ENCODE measurements at regions not wholly inside any gene's neighbourhood (a gene's known extent, or its start where the extent isn't known, plus 50 kb on each side); places are given as distances from the start of the nearest gene placed in this dataset.

DNA sequence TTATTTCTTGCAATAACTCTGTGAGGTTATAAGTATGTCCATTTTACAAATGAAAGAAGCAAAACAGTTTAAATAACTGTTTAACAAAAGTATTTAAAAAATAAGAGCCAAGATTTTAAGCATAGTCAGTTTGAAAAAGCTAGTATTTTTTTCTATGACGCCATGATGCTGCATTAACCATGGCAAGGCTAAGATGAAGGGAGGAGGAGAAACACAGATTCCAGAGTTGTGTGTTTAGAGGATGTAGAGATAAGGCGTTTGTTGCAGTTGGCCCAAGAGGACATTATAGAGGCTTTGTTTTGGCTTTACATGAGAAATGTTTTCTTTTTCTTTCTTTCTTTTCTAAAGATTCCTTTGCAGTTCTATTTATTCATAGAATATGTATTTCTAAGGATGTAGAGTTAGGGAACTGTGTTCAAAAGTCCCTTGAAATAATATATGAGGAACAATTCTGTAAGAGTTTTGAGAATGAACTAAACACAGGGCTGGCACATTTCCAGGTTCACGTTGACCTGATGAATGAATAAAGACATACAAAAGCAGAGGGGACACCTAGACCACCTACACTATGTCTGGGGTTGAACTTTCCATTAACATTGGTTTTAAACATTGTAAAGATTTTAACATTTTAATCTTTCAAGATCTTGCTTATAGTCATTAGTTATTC, 244.2 kb downstream of the KCNS3 start:
- no peak overlapping the region for H3K27ac ChIP-seq (ENCODE audit: low read length)
- H3K9me3 ChIP-seq: no peaks in the 10 kb centered on the region
- ATAC-seq (replicated peaks in 1 of 4) (no peak), DNase-seq (no peak)
- no peaks in the 10 kb centered on the region for H3K36me3 ChIP-seq (ENCODE audit: control insufficient read depth in 2 of 2, extremely low read depth in 1 of 2, insufficient read depth in 1 of 2, low read length in 1 of 2)
- Mint-ChIP-seq H3K27me3 (peaks cover 0 to 16% of the 10 kb centered on the region in 2 donors), H3K4me1 (no peaks in the 10 kb centered on the region), H3K36me3 (no peaks in the 10 kb centered on the region), H3K27ac (no peak overlapping the region), H3K4me3 (no peak overlapping the region), H3K9me3 (peaks cover 0 to 2% (median 0%) of the 10 kb centered on the region in 3 donors)
- no peaks in the 10 kb centered on the region for H3K4me1 ChIP-seq (ENCODE audit: control insufficient read depth in 1 of 2, extremely low read depth in 1 of 2, insufficient read depth in 2 of 2, low read length in 2 of 2)
- H3K27me3 ChIP-seq (replicated peaks in 1 of 2; ENCODE audit: control insufficient read depth in 2 of 2, extremely low read depth in 1 of 2, insufficient read depth in 2 of 2, low read length in 1 of 2): no peaks in the 10 kb centered on the region
- ChIA-PET CTCF (no interaction called here), POLR2A (no interaction called here)
- WGBS (ENCODE audit: insufficient coverage): 100% methylated on average over 1 of the region's 3 CpGs
- no peak overlapping the region for H3K4me3 ChIP-seq (ENCODE audit: control insufficient read depth in 1 of 2, extremely low read depth in 1 of 2, low read length in 1 of 2)

DNA sequence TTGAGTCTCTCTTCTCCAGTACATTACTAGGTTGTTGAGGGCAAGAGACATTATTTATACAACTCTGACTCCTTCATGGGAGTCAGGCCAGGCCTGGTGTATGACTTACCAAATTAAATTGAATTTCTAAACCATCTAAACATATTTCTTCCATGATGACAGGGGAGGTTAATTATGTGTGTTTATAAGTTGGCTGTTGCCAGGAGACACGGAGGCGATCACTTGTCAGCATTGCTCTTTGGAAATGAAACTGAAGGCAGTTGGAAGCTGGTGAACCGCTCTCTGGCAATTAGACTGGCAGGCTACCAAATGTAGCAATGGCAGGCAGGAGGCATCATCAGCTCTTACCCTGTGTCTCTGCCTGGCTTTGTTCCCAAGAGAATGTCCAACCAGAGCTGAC, 241.4 kb downstream of the KCNS3 start:
- no peak overlapping the region for H3K4me3 ChIP-seq (ENCODE audit: control insufficient read depth in 1 of 2, extremely low read depth in 1 of 2, low read length in 1 of 2)
- no peak for ATAC-seq (replicated peaks in 1 of 4)
- no peaks in the 10 kb centered on the region for H3K36me3 ChIP-seq (ENCODE audit: control insufficient read depth in 2 of 2, extremely low read depth in 1 of 2, insufficient read depth in 1 of 2, low read length in 1 of 2)
- H3K4me1 Mint-ChIP-seq: no peaks in the 10 kb centered on the region
- WGBS (ENCODE audit: insufficient coverage): 100% methylated on average over 2 of the region's 3 CpGs
- peaks cover 0 to 2% (median 0%) of the 10 kb centered on the region in 3 donors for H3K9me3 Mint-ChIP-seq
- H3K27me3 Mint-ChIP-seq: peaks cover 0 to 16% of the 10 kb centered on the region in 2 donors
- no peaks in the 10 kb centered on the region for H3K4me1 ChIP-seq (ENCODE audit: control insufficient read depth in 1 of 2, extremely low read depth in 1 of 2, insufficient read depth in 2 of 2, low read length in 2 of 2)
- no peak for DNase-seq
- H3K36me3 Mint-ChIP-seq: no peaks in the 10 kb centered on the region
- no peak overlapping the region for H3K4me3 Mint-ChIP-seq
- H3K27ac ChIP-seq (ENCODE audit: low read length): no peak overlapping the region
- ChIA-PET POLR2A (no interaction called here), CTCF (no interaction called here)
- no peaks in the 10 kb centered on the region for H3K9me3 ChIP-seq
- H3K27me3 ChIP-seq (replicated peaks in 1 of 2; ENCODE audit: control insufficient read depth in 2 of 2, extremely low read depth in 1 of 2, insufficient read depth in 2 of 2, low read length in 1 of 2): no peaks in the 10 kb centered on the region
- H3K27ac Mint-ChIP-seq: no peak overlapping the region

DNA sequence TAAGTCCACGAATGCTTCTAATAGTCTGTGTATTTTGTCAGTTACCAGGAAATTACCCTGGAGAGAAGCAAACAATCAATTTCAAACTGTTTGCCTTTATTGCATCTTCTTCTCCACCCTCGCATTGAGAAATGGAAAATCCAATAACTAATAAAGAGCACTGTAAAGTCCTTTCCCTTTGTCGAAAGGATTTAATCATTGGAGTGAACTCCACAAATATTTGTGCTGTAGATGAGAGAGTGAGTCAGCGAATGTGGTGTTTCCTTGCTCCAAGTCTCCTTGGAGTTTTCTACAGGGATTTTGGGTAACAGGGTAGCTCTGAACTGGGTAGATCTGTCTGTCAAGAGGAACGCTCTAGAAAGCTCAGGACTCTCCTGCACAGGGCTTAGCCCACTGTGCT, 240.2 kb downstream of the KCNS3 start:
- Histone ChIP-seq H3K36me3 (ENCODE audit: control insufficient read depth in 2 of 2, extremely low read depth in 1 of 2, insufficient read depth in 1 of 2, low read length in 1 of 2) (no peaks in the 10 kb centered on the region), H3K9me3 (no peaks in the 10 kb centered on the region), H3K27ac (ENCODE audit: low read length) (no peak overlapping the region), H3K4me1 (ENCODE audit: control insufficient read depth in 1 of 2, extremely low read depth in 1 of 2, insufficient read depth in 2 of 2, low read length in 2 of 2) (no peaks in the 10 kb centered on the region), H3K27me3 (replicated peaks in 1 of 2; ENCODE audit: control insufficient read depth in 2 of 2, extremely low read depth in 1 of 2, insufficient read depth in 2 of 2, low read length in 1 of 2) (no peaks in the 10 kb centered on the region), H3K4me3 (ENCODE audit: control insufficient read depth in 1 of 2, extremely low read depth in 1 of 2, low read length in 1 of 2) (no peak overlapping the region)
- ChIA-PET POLR2A (no interaction called here), CTCF (no interaction called here)
- 70% methylated on average over 2 of the region's 5 CpGs for WGBS (ENCODE audit: insufficient coverage)
- H3K36me3 Mint-ChIP-seq: no peaks in the 10 kb centered on the region
- peaks cover 0 to 16% of the 10 kb centered on the region in 2 donors for H3K27me3 Mint-ChIP-seq
- H3K4me1 Mint-ChIP-seq: no peaks in the 10 kb centered on the region
- peaks cover 0 to 2% (median 0%) of the 10 kb centered on the region in 3 donors for H3K9me3 Mint-ChIP-seq
- DNase-seq (no peak), ATAC-seq (replicated peaks in 1 of 4) (no peak)
- no peak overlapping the region for H3K4me3 Mint-ChIP-seq
- H3K27ac Mint-ChIP-seq: no peak overlapping the region

DNA sequence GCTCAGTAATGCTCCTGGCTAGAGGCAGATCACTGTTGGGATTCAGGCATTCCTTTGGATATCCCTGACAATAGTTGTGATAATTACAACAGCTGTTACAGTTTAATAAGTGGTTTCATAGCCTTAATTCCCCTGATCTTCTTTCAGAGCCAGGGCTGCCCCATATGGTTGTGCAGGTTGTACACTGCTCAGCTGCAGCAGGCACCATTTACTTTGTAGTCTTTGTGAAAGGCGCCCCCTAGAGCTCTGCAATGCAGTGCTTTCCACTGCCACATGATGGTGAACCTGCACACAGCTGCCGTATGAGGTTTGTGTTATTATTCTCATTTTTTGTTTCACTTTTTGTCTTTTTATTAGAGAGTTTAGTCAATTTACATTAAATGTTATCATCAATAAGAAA, 239.1 kb downstream of the KCNS3 start:
- Histone ChIP-seq H3K27me3 (replicated peaks in 1 of 2; ENCODE audit: control insufficient read depth in 2 of 2, extremely low read depth in 1 of 2, insufficient read depth in 2 of 2, low read length in 1 of 2) (no peaks in the 10 kb centered on the region), H3K9me3 (no peaks in the 10 kb centered on the region), H3K36me3 (ENCODE audit: control insufficient read depth in 2 of 2, extremely low read depth in 1 of 2, insufficient read depth in 1 of 2, low read length in 1 of 2) (no peaks in the 10 kb centered on the region), H3K4me3 (ENCODE audit: control insufficient read depth in 1 of 2, extremely low read depth in 1 of 2, low read length in 1 of 2) (no peak overlapping the region), H3K27ac (ENCODE audit: low read length) (no peak overlapping the region), H3K4me1 (ENCODE audit: control insufficient read depth in 1 of 2, extremely low read depth in 1 of 2, insufficient read depth in 2 of 2, low read length in 2 of 2) (no peaks in the 10 kb centered on the region)
- Mint-ChIP-seq H3K9me3 (peaks cover 0 to 2% (median 0%) of the 10 kb centered on the region in 3 donors), H3K27ac (no peak overlapping the region), H3K27me3 (peaks cover 0 to 11% of the 10 kb centered on the region in 2 donors), H3K36me3 (no peaks in the 10 kb centered on the region), H3K4me1 (no peaks in the 10 kb centered on the region), H3K4me3 (no peak overlapping the region)
- 40% methylated on average over 1 of the region's 2 CpGs for WGBS (ENCODE audit: insufficient coverage)
- ChIA-PET POLR2A (no interaction called here), CTCF (no interaction called here)
- DNase-seq (no peak), ATAC-seq (replicated peaks in 1 of 4) (no peak)

DNA sequence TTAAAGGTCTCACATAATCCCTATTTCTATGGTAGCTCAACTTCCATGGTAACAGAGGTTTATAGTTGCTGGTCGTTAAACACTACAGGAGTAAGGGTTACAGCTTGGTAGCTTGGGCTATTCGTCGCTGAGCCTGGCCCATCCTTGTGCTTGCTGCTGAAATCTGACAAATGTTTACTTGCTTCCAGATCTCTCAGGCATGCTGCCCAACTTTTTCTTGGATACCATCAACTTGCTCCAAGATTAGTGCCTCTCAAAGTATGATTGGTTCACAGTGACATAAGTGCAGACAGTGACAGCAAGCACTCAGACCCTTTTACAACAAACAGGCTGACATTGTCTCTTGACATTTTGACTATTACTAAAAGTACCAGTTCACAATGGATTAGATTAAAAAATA, 231.8 kb downstream of the KCNS3 start:
- Histone ChIP-seq H3K4me3 (ENCODE audit: control insufficient read depth in 1 of 2, extremely low read depth in 1 of 2, low read length in 1 of 2) (no peak overlapping the region), H3K9me3 (no peaks in the 10 kb centered on the region), H3K4me1 (ENCODE audit: control insufficient read depth in 1 of 2, extremely low read depth in 1 of 2, insufficient read depth in 2 of 2, low read length in 2 of 2) (no peaks in the 10 kb centered on the region), H3K27me3 (replicated peaks in 1 of 2; ENCODE audit: control insufficient read depth in 2 of 2, extremely low read depth in 1 of 2, insufficient read depth in 2 of 2, low read length in 1 of 2) (peaks cover 0 to 4% of the 10 kb centered on the region in 2 experiments), H3K27ac (ENCODE audit: low read length) (no peak overlapping the region), H3K36me3 (ENCODE audit: control insufficient read depth in 2 of 2, extremely low read depth in 1 of 2, insufficient read depth in 1 of 2, low read length in 1 of 2) (no peaks in the 10 kb centered on the region)
- Mint-ChIP-seq H3K9me3 (peaks cover 0 to 4% (median 0%) of the 10 kb centered on the region in 3 donors), H3K36me3 (no peaks in the 10 kb centered on the region), H3K4me3 (no peak overlapping the region), H3K27ac (no peak overlapping the region), H3K4me1 (no peaks in the 10 kb centered on the region), H3K27me3 (peaks cover 0 to 11% of the 10 kb centered on the region in 2 donors)
- WGBS (ENCODE audit: insufficient coverage): 79% methylated on average over 3 of the region's 3 CpGs
- ChIA-PET CTCF (no interaction called here), POLR2A (no interaction called here)
- DNase-seq: no peak
- ATAC-seq (replicated peaks in 1 of 4): no peak

DNA sequence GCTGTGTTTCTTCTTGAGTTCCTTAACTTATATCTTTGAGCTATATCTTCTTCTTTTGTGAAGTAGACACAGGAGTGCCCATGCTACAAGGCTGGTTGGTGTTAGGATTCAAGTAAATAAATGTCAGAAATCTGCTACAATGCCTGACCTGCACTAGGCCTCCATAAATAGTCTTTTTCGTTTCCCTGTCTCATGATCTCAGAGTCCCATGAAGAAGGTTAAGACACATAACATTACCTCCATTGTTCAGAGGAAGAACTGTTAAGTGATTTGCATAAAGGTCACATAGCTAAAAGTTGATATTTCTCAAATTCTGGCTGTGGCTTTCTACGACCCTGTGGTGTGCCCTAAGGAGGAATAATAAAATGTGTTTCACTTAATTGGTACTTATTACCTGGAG, 228.4 kb downstream of the KCNS3 start:
- Histone ChIP-seq H3K27me3 (replicated peaks in 1 of 2; ENCODE audit: control insufficient read depth in 2 of 2, extremely low read depth in 1 of 2, insufficient read depth in 2 of 2, low read length in 1 of 2) (peaks cover 0 to 3% of the 10 kb centered on the region in 2 experiments), H3K4me3 (ENCODE audit: control insufficient read depth in 1 of 2, extremely low read depth in 1 of 2, low read length in 1 of 2) (no peak overlapping the region), H3K4me1 (ENCODE audit: control insufficient read depth in 1 of 2, extremely low read depth in 1 of 2, insufficient read depth in 2 of 2, low read length in 2 of 2) (no peaks in the 10 kb centered on the region), H3K36me3 (ENCODE audit: control insufficient read depth in 2 of 2, extremely low read depth in 1 of 2, insufficient read depth in 1 of 2, low read length in 1 of 2) (no peaks in the 10 kb centered on the region), H3K9me3 (no peaks in the 10 kb centered on the region), H3K27ac (ENCODE audit: low read length) (no peak overlapping the region)
- H3K36me3 Mint-ChIP-seq: no peaks in the 10 kb centered on the region
- ChIA-PET POLR2A (no interaction called here), CTCF (no interaction called here)
- peaks cover 0 to 4% (median 0%) of the 10 kb centered on the region in 3 donors for H3K9me3 Mint-ChIP-seq
- DNase-seq (no peak), ATAC-seq (replicated peaks in 1 of 4) (no peak)
- H3K4me3 Mint-ChIP-seq: no peak overlapping the region
- H3K4me1 Mint-ChIP-seq: no peaks in the 10 kb centered on the region
- no peak overlapping the region for H3K27ac Mint-ChIP-seq
- H3K27me3 Mint-ChIP-seq: peaks cover 4 to 11% of the 10 kb centered on the region in 2 donors
- WGBS (ENCODE audit: insufficient coverage): 43% methylated on average over 1 of the region's 2 CpGs

DNA sequence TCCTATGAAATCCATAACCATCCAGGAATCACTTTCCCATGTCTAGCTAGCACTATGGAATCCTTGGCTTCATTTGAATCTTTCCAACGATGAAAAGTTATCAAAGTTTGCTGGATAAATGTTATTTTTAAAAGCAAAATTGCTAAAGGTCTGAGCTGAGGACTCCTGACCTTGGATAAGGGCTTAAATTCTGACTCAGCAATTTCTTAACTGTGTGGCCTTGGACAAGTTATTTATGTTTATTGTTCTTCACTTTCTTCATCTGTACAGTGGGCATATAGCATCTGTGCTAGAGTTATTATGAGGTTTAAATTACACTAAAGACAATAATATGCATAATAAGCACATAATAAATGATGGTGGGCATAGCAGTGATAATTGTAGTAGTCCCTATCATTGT, 227.5 kb downstream of the KCNS3 start:
- Mint-ChIP-seq H3K27me3 (peaks cover 5 to 11% of the 10 kb centered on the region in 2 donors), H3K4me3 (no peak overlapping the region), H3K9me3 (peaks cover 0 to 4% (median 0%) of the 10 kb centered on the region in 3 donors), H3K36me3 (no peaks in the 10 kb centered on the region), H3K27ac (no peak overlapping the region), H3K4me1 (no peaks in the 10 kb centered on the region)
- Histone ChIP-seq H3K36me3 (ENCODE audit: control insufficient read depth in 2 of 2, extremely low read depth in 1 of 2, insufficient read depth in 1 of 2, low read length in 1 of 2) (no peaks in the 10 kb centered on the region), H3K27me3 (replicated peaks in 1 of 2; ENCODE audit: control insufficient read depth in 2 of 2, extremely low read depth in 1 of 2, insufficient read depth in 2 of 2, low read length in 1 of 2) (peaks cover 0 to 3% of the 10 kb centered on the region in 2 experiments), H3K4me3 (ENCODE audit: control insufficient read depth in 1 of 2, extremely low read depth in 1 of 2, low read length in 1 of 2) (no peak overlapping the region), H3K4me1 (ENCODE audit: control insufficient read depth in 1 of 2, extremely low read depth in 1 of 2, insufficient read depth in 2 of 2, low read length in 2 of 2) (no peaks in the 10 kb centered on the region), H3K27ac (ENCODE audit: low read length) (no peak overlapping the region), H3K9me3 (no peaks in the 10 kb centered on the region)
- DNase-seq: no peak
- ATAC-seq (replicated peaks in 1 of 4): no peak
- WGBS (ENCODE audit: insufficient coverage): no CpG with 5 or more reads among the region's 1 CpG
- POLR2A ChIA-PET: no interaction called here
- CTCF ChIA-PET: no interaction called here
